ENCODE measurements at regions not wholly inside any gene's neighbourhood (a gene's known extent, or its start where the extent isn't known, plus 50 kb on each side); places are given as distances from the start of the nearest gene placed in this dataset.

DNA sequence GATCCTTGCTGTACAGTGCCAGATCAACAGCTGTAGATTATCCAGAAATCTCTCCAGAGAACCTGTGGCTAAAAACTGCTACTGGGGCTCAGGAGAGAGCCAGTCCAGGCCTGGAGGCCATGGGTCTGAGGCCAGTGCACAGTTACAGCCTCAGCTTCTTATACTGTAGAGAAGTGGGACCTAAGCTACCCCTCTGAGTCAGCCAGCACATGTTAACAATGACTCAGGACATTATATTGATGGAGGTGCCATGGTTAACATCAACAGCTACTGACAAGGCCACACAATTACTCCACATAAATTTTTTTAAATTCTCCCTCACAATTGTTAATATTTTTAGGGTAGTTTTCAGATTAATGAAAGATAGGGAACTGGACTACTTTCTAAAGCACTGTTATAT is 138.5 kb downstream of the RBM26 start:
- Histone ChIP-seq H3K9me3 (no peaks in the 10 kb centered on the region), H3K27me3 (no peaks in the 10 kb centered on the region), H3K4me3 (no peak overlapping the region), H3K27ac (no peak overlapping the region), H3K9ac (ENCODE audit: low read depth in 2 of 2, low read length in 2 of 2) (no peak overlapping the region), H3K36me3 (no peaks in the 10 kb centered on the region), H3K4me1 (no peaks in the 10 kb centered on the region)
- intact Hi-C loops (cut with DNase I), result no loop called here
- TF ChIP-seq, protein P1, sequence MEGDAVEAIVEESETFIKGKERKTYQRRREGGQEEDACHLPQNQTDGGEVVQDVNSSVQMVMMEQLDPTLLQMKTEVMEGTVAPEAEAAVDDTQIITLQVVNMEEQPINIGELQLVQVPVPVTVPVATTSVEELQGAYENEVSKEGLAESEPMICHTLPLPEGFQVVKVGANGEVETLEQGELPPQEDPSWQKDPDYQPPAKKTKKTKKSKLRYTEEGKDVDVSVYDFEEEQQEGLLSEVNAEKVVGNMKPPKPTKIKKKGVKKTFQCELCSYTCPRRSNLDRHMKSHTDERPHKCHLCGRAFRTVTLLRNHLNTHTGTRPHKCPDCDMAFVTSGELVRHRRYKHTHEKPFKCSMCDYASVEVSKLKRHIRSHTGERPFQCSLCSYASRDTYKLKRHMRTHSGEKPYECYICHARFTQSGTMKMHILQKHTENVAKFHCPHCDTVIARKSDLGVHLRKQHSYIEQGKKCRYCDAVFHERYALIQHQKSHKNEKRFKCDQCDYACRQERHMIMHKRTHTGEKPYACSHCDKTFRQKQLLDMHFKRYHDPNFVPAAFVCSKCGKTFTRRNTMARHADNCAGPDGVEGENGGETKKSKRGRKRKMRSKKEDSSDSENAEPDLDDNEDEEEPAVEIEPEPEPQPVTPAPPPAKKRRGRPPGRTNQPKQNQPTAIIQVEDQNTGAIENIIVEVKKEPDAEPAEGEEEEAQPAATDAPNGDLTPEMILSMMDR (IDR thresholded peaks at IDR 0.05), result no peak
- DNase-seq, result no peak

DNA sequence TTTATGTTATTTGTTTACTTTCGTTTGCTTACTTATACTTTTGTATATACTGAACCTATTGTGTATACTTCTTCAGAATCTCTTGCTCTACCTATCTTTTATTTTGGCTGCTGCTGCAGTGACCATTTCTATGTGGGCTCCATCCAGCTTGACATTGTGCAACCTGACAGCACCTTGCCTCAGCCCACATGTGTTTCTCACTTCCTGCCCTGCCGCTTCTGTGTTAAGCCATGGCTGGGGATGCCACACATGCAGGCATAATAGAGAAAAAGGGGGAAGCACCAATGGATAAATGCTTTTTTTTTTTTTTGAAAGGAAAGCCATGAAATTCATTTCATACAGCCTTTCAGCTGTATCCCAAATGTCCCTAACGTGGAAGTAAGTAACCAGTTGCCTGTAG is 147.6 kb downstream of the RBM26 start:
- no peak for DNase-seq
- no peaks in the 10 kb centered on the region for H3K27me3 ChIP-seq
- no peaks in the 10 kb centered on the region for H3K4me1 ChIP-seq
- no peaks in the 10 kb centered on the region for H3K36me3 ChIP-seq
- no peak overlapping the region for H3K27ac ChIP-seq
- TF ChIP-seq, protein P1 (IDR thresholded peaks at IDR 0.05), result no peak
- no peak overlapping the region for H3K9ac ChIP-seq (ENCODE audit: low read depth in 2 of 2, low read length in 2 of 2)
- H3K4me3 ChIP-seq, result no peak overlapping the region
- intact Hi-C loops (cut with DNase I), result no loop called here
- no peaks in the 10 kb centered on the region for H3K9me3 ChIP-seq

DNA sequence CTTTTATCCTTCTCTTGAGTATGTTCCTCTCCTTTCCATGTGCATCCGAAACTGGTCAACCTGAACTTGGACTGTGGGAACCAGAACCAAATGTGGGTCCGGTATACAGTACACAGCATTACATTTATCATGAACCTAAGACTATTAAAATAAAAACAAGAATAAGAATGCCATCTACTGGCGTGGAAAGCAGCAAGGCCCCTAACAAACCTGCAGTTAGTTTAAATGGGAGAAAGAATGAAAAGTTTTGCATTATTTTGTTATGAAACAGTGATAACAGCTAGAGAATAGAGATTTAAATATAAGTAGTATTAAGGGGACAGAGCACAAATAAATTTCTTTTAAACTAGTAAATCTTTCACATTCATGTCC is 159.5 kb downstream of the RBM26 start:
- DNase-seq, result no peak
- Histone ChIP-seq H3K27ac (no peak overlapping the region), H3K36me3 (no peaks in the 10 kb centered on the region), H3K9me3 (no peaks in the 10 kb centered on the region), H3K4me3 (no peak overlapping the region), H3K4me1 (no peaks in the 10 kb centered on the region), H3K27me3 (no peaks in the 10 kb centered on the region), H3K9ac (ENCODE audit: low read depth in 2 of 2, low read length in 2 of 2) (no peak overlapping the region)
- intact Hi-C loops (cut with DNase I), result no loop called here
- TF ChIP-seq, protein P1 (IDR thresholded peaks at IDR 0.05), result no peak

DNA sequence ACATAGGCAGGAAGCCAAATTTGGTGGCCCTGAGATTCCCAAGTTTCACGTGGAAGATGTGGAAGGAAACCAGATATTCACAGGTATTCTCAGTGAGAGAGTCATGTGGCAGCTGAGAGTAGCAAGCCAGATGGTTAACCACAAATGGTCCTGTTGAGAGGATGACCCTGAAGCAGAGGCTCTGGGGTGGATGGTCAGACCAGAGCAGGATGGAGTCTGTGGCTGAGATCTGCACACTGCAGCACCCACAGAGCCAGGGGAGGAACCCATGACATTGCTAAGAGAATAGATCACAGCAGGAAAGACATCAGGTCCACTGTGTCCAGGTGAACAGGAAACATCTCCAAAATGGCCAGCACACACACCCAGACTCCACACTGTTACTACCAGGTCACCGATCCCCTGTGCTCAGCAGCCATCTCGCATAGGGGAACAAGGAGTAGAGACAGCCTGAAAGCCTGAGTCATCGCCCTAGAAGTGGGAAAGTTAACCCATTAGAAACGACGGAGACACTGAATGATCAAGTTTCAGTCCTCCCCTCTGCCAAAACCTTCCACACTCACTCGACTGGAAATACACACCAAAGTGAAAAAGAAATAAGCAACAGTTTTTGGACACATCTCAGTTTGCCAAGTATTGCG is 160.0 kb downstream of the RBM26 start:
- Histone ChIP-seq H3K36me3 (no peaks in the 10 kb centered on the region), H3K27me3 (no peaks in the 10 kb centered on the region), H3K4me1 (no peaks in the 10 kb centered on the region), H3K9ac (ENCODE audit: low read depth in 2 of 2, low read length in 2 of 2) (no peak overlapping the region), H3K4me3 (no peak overlapping the region), H3K27ac (no peak overlapping the region), H3K9me3 (no peaks in the 10 kb centered on the region)
- intact Hi-C loops (cut with DNase I), result no loop called here
- TF ChIP-seq, protein P1 (IDR thresholded peaks at IDR 0.05), result no peak
- DNase-seq, result no peak

DNA sequence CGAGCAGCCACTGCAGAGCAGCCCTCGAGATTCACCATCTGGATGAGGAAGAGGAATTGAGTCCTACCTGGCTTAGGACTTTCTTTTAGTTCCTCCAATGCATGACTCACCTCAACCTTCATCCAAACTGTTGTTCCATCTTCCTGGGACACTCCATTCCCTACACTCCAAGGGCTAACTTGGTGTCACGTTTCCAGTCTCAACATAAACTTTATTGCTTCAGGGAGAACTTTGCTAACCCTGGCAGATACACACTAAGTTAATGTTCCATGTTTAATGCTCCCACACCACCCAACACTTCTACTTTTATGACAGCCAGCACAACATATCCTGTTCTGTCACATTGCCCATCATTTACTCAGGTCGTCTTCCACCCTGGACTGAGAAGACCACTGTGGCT is 164.4 kb downstream of the RBM26 start:
- Histone ChIP-seq H3K27ac (no peak overlapping the region), H3K4me3 (no peak overlapping the region), H3K9ac (ENCODE audit: low read depth in 2 of 2, low read length in 2 of 2) (no peak overlapping the region), H3K4me1 (no peaks in the 10 kb centered on the region), H3K36me3 (no peaks in the 10 kb centered on the region), H3K9me3 (no peaks in the 10 kb centered on the region), H3K27me3 (no peaks in the 10 kb centered on the region)
- intact Hi-C loops (cut with DNase I), result no loop called here
- TF ChIP-seq, protein P1 (IDR thresholded peaks at IDR 0.05), result no peak
- no peak for DNase-seq
